Stimulated activated memory B cell treated with anti-CD40 and anti-IgM and Interleukin-4, amounts not matched to agents 10 μg/mL and 1 μg/mL and 100 μg/mL, for 72 hours (primary cell): ENCODE measurements at regions not wholly inside any gene's neighbourhood (a gene's known extent, or its start where the extent isn't known, plus 50 kb on each side); places are given as distances from the start of the nearest gene placed in this dataset.
A peak's percentile ranks its signal among the peaks of the same experiment; 100 is the strongest.

Experiments used
- ATAC-seq: fragments of 150-1000 bp; cut with Tn5 transposase; 2 replicates; pipeline ENCODE4 v1.10.0; 2021
- H3K27ac Mint-ChIP-seq: one replicate; pipeline ENCODE4 v1.8.0; 2022; ENCODE audit warnings: mild to moderate bottlenecking, mixed read lengths
- H3K27me3 Mint-ChIP-seq: one replicate; pipeline ENCODE4 v1.8.0; 2022; ENCODE audit warnings: mixed read lengths
- H3K36me3 Mint-ChIP-seq: one replicate; pipeline ENCODE4 v1.8.0; 2022; ENCODE audit warnings: mixed read lengths
- H3K4me1 Mint-ChIP-seq: one replicate; pipeline ENCODE4 v1.8.0; 2022; ENCODE audit warnings: mixed read lengths
- H3K4me3 Mint-ChIP-seq: one replicate; pipeline ENCODE4 v1.8.0; 2022; ENCODE audit warnings: mild to moderate bottlenecking, moderate library complexity, mixed read lengths
- H3K9me3 Mint-ChIP-seq: one replicate; pipeline ENCODE4 v1.8.0; 2022; ENCODE audit warnings: mixed read lengths

- Mint-ChIP-seq H3K36me3 (no peaks in the 10 kb centered on the region), H3K27me3 (no peaks in the 10 kb centered on the region), H3K9me3 (peaks cover 7% of the 10 kb centered on the region), H3K4me1 (no peaks in the 10 kb centered on the region), H3K27ac (no peak overlapping the region), H3K4me3 (no peak overlapping the region)
- no peak for ATAC-seq
Measured at GRCh38 chr13:63586467-63586866, 2170.8 kb upstream of the PCDH20 start.

GRCh38 chr13:63578796-63579195 lies 2163.1 kb upstream of the PCDH20 start:
- H3K36me3 Mint-ChIP-seq, result no peaks in the 10 kb centered on the region
- no peaks in the 10 kb centered on the region for H3K27me3 Mint-ChIP-seq
- no peak overlapping the region for H3K27ac Mint-ChIP-seq
- no peak overlapping the region for H3K4me3 Mint-ChIP-seq
- H3K9me3 Mint-ChIP-seq, result peaks cover 11% of the 10 kb centered on the region
- H3K4me1 Mint-ChIP-seq, result no peaks in the 10 kb centered on the region
- no peak for ATAC-seq

- H3K27ac Mint-ChIP-seq, result no peak overlapping the region
- H3K4me1 Mint-ChIP-seq, result no peaks in the 10 kb centered on the region
- H3K27me3 Mint-ChIP-seq, result no peaks in the 10 kb centered on the region
- H3K4me3 Mint-ChIP-seq, result no peak overlapping the region
- H3K9me3 Mint-ChIP-seq, result no peaks in the 10 kb centered on the region
- ATAC-seq, result peak; percentile 34
- no peaks in the 10 kb centered on the region for H3K36me3 Mint-ChIP-seq
Measured at GRCh38 chr13:63567031-63567430, 2151.4 kb upstream of the PCDH20 start.

GRCh38 chr13:63554157-63554556 lies 2138.5 kb upstream of the PCDH20 start:
- Mint-ChIP-seq H3K36me3 (no peaks in the 10 kb centered on the region), H3K4me1 (no peaks in the 10 kb centered on the region), H3K4me3 (no peak overlapping the region), H3K27ac (no peak overlapping the region), H3K27me3 (no peaks in the 10 kb centered on the region), H3K9me3 (peaks cover 2% of the 10 kb centered on the region)
- ATAC-seq, result no peak

- Mint-ChIP-seq H3K36me3 (no peaks in the 10 kb centered on the region), H3K4me1 (no peaks in the 10 kb centered on the region), H3K4me3 (no peak overlapping the region), H3K27me3 (no peaks in the 10 kb centered on the region), H3K9me3 (peaks cover 2% of the 10 kb centered on the region), H3K27ac (no peak overlapping the region)
- ATAC-seq, result no peak
Measured at GRCh38 chr13:63551731-63552130, 2136.1 kb upstream of the PCDH20 start.

- Mint-ChIP-seq H3K27me3 (no peaks in the 10 kb centered on the region), H3K9me3 (no peaks in the 10 kb centered on the region), H3K36me3 (no peaks in the 10 kb centered on the region), H3K4me1 (no peaks in the 10 kb centered on the region), H3K4me3 (no peak overlapping the region), H3K27ac (no peak overlapping the region)
- no peak for ATAC-seq
Measured at GRCh38 chr13:63546524-63546923, 2130.9 kb upstream of the PCDH20 start.

- peaks cover 2% of the 10 kb centered on the region for H3K9me3 Mint-ChIP-seq
- no peaks in the 10 kb centered on the region for H3K27me3 Mint-ChIP-seq
- no peaks in the 10 kb centered on the region for H3K4me1 Mint-ChIP-seq
- no peak for ATAC-seq
- H3K27ac Mint-ChIP-seq, result no peak overlapping the region
- no peaks in the 10 kb centered on the region for H3K36me3 Mint-ChIP-seq
- no peak overlapping the region for H3K4me3 Mint-ChIP-seq
Measured at GRCh38 chr13:63542770-63543169, 2127.1 kb upstream of the PCDH20 start.

GRCh38 chr13:63541336-63541735 lies 2125.7 kb upstream of the PCDH20 start:
- Mint-ChIP-seq H3K36me3 (no peaks in the 10 kb centered on the region), H3K27me3 (no peaks in the 10 kb centered on the region), H3K4me1 (no peaks in the 10 kb centered on the region), H3K4me3 (no peak overlapping the region), H3K9me3 (peaks cover 2% of the 10 kb centered on the region), H3K27ac (no peak overlapping the region)
- no peak for ATAC-seq

- Mint-ChIP-seq H3K27me3 (no peaks in the 10 kb centered on the region), H3K4me3 (no peak overlapping the region), H3K27ac (no peak overlapping the region), H3K4me1 (no peaks in the 10 kb centered on the region), H3K9me3 (peaks cover 2% of the 10 kb centered on the region), H3K36me3 (no peaks in the 10 kb centered on the region)
- ATAC-seq, result no peak
Measured at GRCh38 chr13:63540061-63540460, 2124.4 kb upstream of the PCDH20 start.

- H3K27ac Mint-ChIP-seq, result no peak overlapping the region
- no peak overlapping the region for H3K4me3 Mint-ChIP-seq
- no peaks in the 10 kb centered on the region for H3K27me3 Mint-ChIP-seq
- H3K4me1 Mint-ChIP-seq, result no peaks in the 10 kb centered on the region
- no peak for ATAC-seq
- H3K9me3 Mint-ChIP-seq, result no peaks in the 10 kb centered on the region
- H3K36me3 Mint-ChIP-seq, result no peaks in the 10 kb centered on the region
Measured at GRCh38 chr13:63517371-63517770, 2101.7 kb upstream of the PCDH20 start.

- Mint-ChIP-seq H3K4me3 (no peak overlapping the region), H3K4me1 (no peaks in the 10 kb centered on the region), H3K9me3 (no peaks in the 10 kb centered on the region), H3K36me3 (no peaks in the 10 kb centered on the region), H3K27me3 (no peaks in the 10 kb centered on the region), H3K27ac (no peak overlapping the region)
- no peak for ATAC-seq
Measured at GRCh38 chr13:63516124-63516523, 2100.5 kb upstream of the PCDH20 start.

- Mint-ChIP-seq H3K9me3 (no peaks in the 10 kb centered on the region), H3K4me1 (no peaks in the 10 kb centered on the region), H3K27ac (no peak overlapping the region), H3K27me3 (no peaks in the 10 kb centered on the region), H3K4me3 (no peak overlapping the region), H3K36me3 (no peaks in the 10 kb centered on the region)
- ATAC-seq, result no peak
Measured at GRCh38 chr13:63514886-63515285, 2099.2 kb upstream of the PCDH20 start.

GRCh38 chr13:63512095-63512494 lies 2096.4 kb upstream of the PCDH20 start:
- peak; percentile 24 for ATAC-seq
- H3K4me1 Mint-ChIP-seq, result no peaks in the 10 kb centered on the region
- no peak overlapping the region for H3K4me3 Mint-ChIP-seq
- no peak overlapping the region for H3K27ac Mint-ChIP-seq
- no peaks in the 10 kb centered on the region for H3K27me3 Mint-ChIP-seq
- H3K9me3 Mint-ChIP-seq, result peaks cover 2% of the 10 kb centered on the region
- H3K36me3 Mint-ChIP-seq, result no peaks in the 10 kb centered on the region

GRCh38 chr13:63501702-63502101 lies 2086.1 kb upstream of the PCDH20 start:
- H3K9me3 Mint-ChIP-seq, result peaks cover 11% of the 10 kb centered on the region
- no peak overlapping the region for H3K27ac Mint-ChIP-seq
- H3K4me1 Mint-ChIP-seq, result no peaks in the 10 kb centered on the region
- no peak for ATAC-seq
- H3K27me3 Mint-ChIP-seq, result no peaks in the 10 kb centered on the region
- H3K4me3 Mint-ChIP-seq, result no peak overlapping the region
- H3K36me3 Mint-ChIP-seq, result no peaks in the 10 kb centered on the region

GRCh38 chr13:63497601-63498000 lies 2082.0 kb upstream of the PCDH20 start:
- Mint-ChIP-seq H3K36me3 (no peaks in the 10 kb centered on the region), H3K4me3 (no peak overlapping the region), H3K27me3 (no peaks in the 10 kb centered on the region), H3K4me1 (no peaks in the 10 kb centered on the region), H3K27ac (no peak overlapping the region), H3K9me3 (peaks cover 8% of the 10 kb centered on the region)
- no peak for ATAC-seq

GRCh38 chr13:63492604-63493003 lies 2077.0 kb upstream of the PCDH20 start:
- H3K27me3 Mint-ChIP-seq, result no peaks in the 10 kb centered on the region
- no peaks in the 10 kb centered on the region for H3K4me1 Mint-ChIP-seq
- H3K9me3 Mint-ChIP-seq, result no peaks in the 10 kb centered on the region
- H3K4me3 Mint-ChIP-seq, result no peak overlapping the region
- no peak for ATAC-seq
- no peaks in the 10 kb centered on the region for H3K36me3 Mint-ChIP-seq
- H3K27ac Mint-ChIP-seq, result no peak overlapping the region

GRCh38 chr13:63490149-63490548 lies 2074.5 kb upstream of the PCDH20 start:
- H3K4me1 Mint-ChIP-seq, result no peaks in the 10 kb centered on the region
- H3K27ac Mint-ChIP-seq, result no peak overlapping the region
- H3K9me3 Mint-ChIP-seq, result peaks cover 5% of the 10 kb centered on the region
- no peaks in the 10 kb centered on the region for H3K27me3 Mint-ChIP-seq
- H3K4me3 Mint-ChIP-seq, result no peak overlapping the region
- no peaks in the 10 kb centered on the region for H3K36me3 Mint-ChIP-seq
- ATAC-seq, result no peak
